Keratinocyte (primary cell): ENCODE measurements at regions not wholly inside any gene's neighbourhood (a gene's known extent, or its start where the extent isn't known, plus 50 kb on each side); places are given as distances from the start of the nearest gene placed in this dataset.

Experiments used
- DNase-seq: peaks from one replicate; pipeline ENCODE4 v3.0.0-alpha.2; 2011; ENCODE audit warnings: low read depth, missing footprints, low spot score
- FAIRE-seq: peaks from 2 replicates; lab custom pipeline; 2011; peaks lifted over from hg19 to GRCh38; lab: Jason Lieb, UNC
- H2AFZ ChIP-seq: 2 replicates; pipeline ENCODE4 v1.6.0; 2012; ENCODE audit warnings: low read length, control low read depth, inconsistent platforms; ENCODE audit not compliant: control insufficient read depth
- H3K27ac ChIP-seq: 2 replicates; pipeline ENCODE4 v1.5.1; 2011; ENCODE audit warnings: low read length; ENCODE audit not compliant: control insufficient read depth, insufficient read depth
- H3K27me3 ChIP-seq: 3 replicates; pipeline ENCODE4 v1.6.0; 2011; ENCODE audit warnings: low read length; ENCODE audit not compliant: control insufficient read depth, insufficient read depth; ENCODE audit errors: extremely low read depth
- H3K36me3 ChIP-seq, 2 experiments: 2 replicates in 1 of 2; 3 replicates in 1 of 2; pipeline ENCODE4 v1.5.1; 2011; ENCODE audit warnings: low read length in 2 of 2, mild to moderate bottlenecking in 1 of 2; ENCODE audit not compliant: control insufficient read depth in 2 of 2, insufficient read depth in 2 of 2; ENCODE audit errors: extremely low read depth in 1 of 2
- H3K4me1 ChIP-seq: 3 replicates; pipeline ENCODE4 v1.5.1; 2011; ENCODE audit warnings: low read length; ENCODE audit not compliant: control insufficient read depth, insufficient read depth; ENCODE audit errors: extremely low read depth
- H3K4me2 ChIP-seq: 3 replicates; pipeline ENCODE4 v1.6.0; 2011; ENCODE audit warnings: low read depth, low read length; ENCODE audit not compliant: control insufficient read depth, insufficient read depth; ENCODE audit errors: extremely low read depth
- H3K4me3 ChIP-seq, 3 experiments: fragments of 200-600 bp in 1 of 3; sonication (generic) in 1 of 3; 2 replicates in 2 of 3; 3 replicates in 1 of 3; pipeline ENCODE4 v1.5.1; 2011 to 2016; ENCODE audit warnings: low read length in 3 of 3, mild to moderate bottlenecking in 3 of 3, control low read depth in 2 of 3, inconsistent platforms in 1 of 3, low read depth in 1 of 3, mixed read lengths in 1 of 3, mixed run types in 1 of 3, moderate library complexity in 1 of 3; ENCODE audit not compliant: control insufficient read depth in 2 of 3, insufficient read depth in 2 of 3; ENCODE audit errors: extremely low read depth in 1 of 3
- H3K79me2 ChIP-seq: 2 replicates; pipeline ENCODE4 v1.6.0; 2012; ENCODE audit warnings: low read length; ENCODE audit not compliant: control insufficient read depth, insufficient read depth
- H3K9ac ChIP-seq: 3 replicates; pipeline ENCODE4 v1.6.0; 2011; ENCODE audit warnings: low read length; ENCODE audit not compliant: control insufficient read depth, insufficient read depth; ENCODE audit errors: extremely low read depth
- H3K9me1 ChIP-seq: 3 replicates; pipeline ENCODE4 v1.6.0; 2011; ENCODE audit warnings: low read length; ENCODE audit not compliant: control insufficient read depth, insufficient read depth; ENCODE audit errors: extremely low read depth
- H3K9me3 ChIP-seq: 2 replicates; pipeline ENCODE4 v1.5.1; 2012; ENCODE audit warnings: low read depth, low read length; ENCODE audit not compliant: control insufficient read depth
- H4K20me1 ChIP-seq: 3 replicates; pipeline ENCODE4 v1.6.0; 2011; ENCODE audit warnings: low read length; ENCODE audit not compliant: control insufficient read depth, insufficient read depth; ENCODE audit errors: extremely low read depth
- EZH2 ChIP-seq: IDR thresholded peaks from one replicate; pipeline ENCODE4 v1.6.1; 2012; ENCODE audit warnings: inconsistent platforms, mild to moderate bottlenecking, low read length, moderate library complexity
- dilution Hi-C: fragments of 300-500 bp; cut with MboI; formaldehyde crosslinking; loops from one replicate; pipeline ENCODE4 v1.7.0; 2020; ENCODE audit warnings: low sequenced_read_pairs; ENCODE audit not compliant: extremely low pct_ligation_motif_present
- TF ChIP-seq, protein P1 (sequence below), 3 experiments: IDR thresholded peaks in 1 of 3; conservative IDR thresholded peaks in 1 of 3; optimal IDR thresholded peaks in 1 of 3; 2 replicates in 2 of 3; 3 replicates in 1 of 3; pipeline versions ENCODE3 to v1.5.1; 2011; ENCODE audit warnings: low read length in 3 of 3, mild to moderate bottlenecking in 3 of 3, moderate library complexity in 2 of 3, control low read depth in 1 of 3, inconsistent platforms in 1 of 3; ENCODE audit not compliant: insufficient read depth in 2 of 3; ENCODE audit errors: extremely low read depth in 1 of 3

- Histone ChIP-seq H3K9me1 (no peaks in the 10 kb centered on the region), H3K9me3 (no peaks in the 10 kb centered on the region), H3K79me2 (no peaks in the 10 kb centered on the region), H3K4me2 (no peak overlapping the region), H3K4me1 (no peaks in the 10 kb centered on the region), H4K20me1 (no peaks in the 10 kb centered on the region), H3K27ac (no peak overlapping the region), H3K36me3 (no peaks in the 10 kb centered on the region), H3K9ac (no peak overlapping the region), H3K4me3 (no peak overlapping the region), H2AFZ (no peak overlapping the region), H3K27me3 (no peaks in the 10 kb centered on the region)
- dilution Hi-C loops = no loop called here
- TF ChIP-seq EZH2 = no peak
- TF ChIP-seq, protein P1, sequence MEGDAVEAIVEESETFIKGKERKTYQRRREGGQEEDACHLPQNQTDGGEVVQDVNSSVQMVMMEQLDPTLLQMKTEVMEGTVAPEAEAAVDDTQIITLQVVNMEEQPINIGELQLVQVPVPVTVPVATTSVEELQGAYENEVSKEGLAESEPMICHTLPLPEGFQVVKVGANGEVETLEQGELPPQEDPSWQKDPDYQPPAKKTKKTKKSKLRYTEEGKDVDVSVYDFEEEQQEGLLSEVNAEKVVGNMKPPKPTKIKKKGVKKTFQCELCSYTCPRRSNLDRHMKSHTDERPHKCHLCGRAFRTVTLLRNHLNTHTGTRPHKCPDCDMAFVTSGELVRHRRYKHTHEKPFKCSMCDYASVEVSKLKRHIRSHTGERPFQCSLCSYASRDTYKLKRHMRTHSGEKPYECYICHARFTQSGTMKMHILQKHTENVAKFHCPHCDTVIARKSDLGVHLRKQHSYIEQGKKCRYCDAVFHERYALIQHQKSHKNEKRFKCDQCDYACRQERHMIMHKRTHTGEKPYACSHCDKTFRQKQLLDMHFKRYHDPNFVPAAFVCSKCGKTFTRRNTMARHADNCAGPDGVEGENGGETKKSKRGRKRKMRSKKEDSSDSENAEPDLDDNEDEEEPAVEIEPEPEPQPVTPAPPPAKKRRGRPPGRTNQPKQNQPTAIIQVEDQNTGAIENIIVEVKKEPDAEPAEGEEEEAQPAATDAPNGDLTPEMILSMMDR (optimal IDR thresholded peaks at IDR 0.05 in 1 of 3, IDR thresholded peaks at IDR 0.05 in 1 of 3, conservative IDR thresholded peaks at IDR 0.05 in 1 of 3; ENCODE audit: extremely low read depth in 1 of 3, insufficient read depth in 2 of 3, low read length in 3 of 3) = no peak
- FAIRE-seq (no peak), DNase-seq (no peak)
These were observed 409.0 kb upstream of the DCN start for GRCh38 chr12:91591639-91591987.

GRCh38 chr12:91590966-91591638 lies 408.5 kb upstream of the DCN start:
- Histone ChIP-seq H3K79me2 (no peaks in the 10 kb centered on the region), H3K9me3 (no peaks in the 10 kb centered on the region), H3K4me3 (no peak overlapping the region), H3K36me3 (no peaks in the 10 kb centered on the region), H3K27ac (no peak overlapping the region), H3K4me1 (no peaks in the 10 kb centered on the region), H4K20me1 (no peaks in the 10 kb centered on the region), H3K9me1 (no peaks in the 10 kb centered on the region), H2AFZ (no peak overlapping the region), H3K4me2 (no peak overlapping the region), H3K27me3 (no peaks in the 10 kb centered on the region), H3K9ac (no peak overlapping the region)
- TF ChIP-seq, protein P1 (optimal IDR thresholded peaks at IDR 0.05 in 1 of 3, IDR thresholded peaks at IDR 0.05 in 1 of 3, conservative IDR thresholded peaks at IDR 0.05 in 1 of 3; ENCODE audit: extremely low read depth in 1 of 3, insufficient read depth in 2 of 3, low read length in 3 of 3) = no peak
- no peak for TF ChIP-seq EZH2
- FAIRE-seq = no peak
- DNase-seq = no peak
- dilution Hi-C loops = no loop called here
